WTC11 (cell line): ENCODE measurements at regions not wholly inside any gene's neighbourhood (a gene's known extent, or its start where the extent isn't known, plus 50 kb on each side); places are given as distances from the start of the nearest gene placed in this dataset.

Experiments
- CTCF ChIP-seq: fragments of 200-600 bp; IDR thresholded peaks from 2 replicates; pipeline ENCODE4 v1.8.0; 2022; ENCODE audit warnings: antibody characterized with exemption
- ELF4 ChIP-seq: sonication (generic); formaldehyde crosslinking; IDR thresholded peaks from 2 replicates; pipeline ENCODE4 v1.8.1; 2022; ENCODE audit warnings: low read depth, mild to moderate bottlenecking, moderate library complexity, missing genetic modification reagents
- FOXP1 ChIP-seq: sonication (generic); formaldehyde crosslinking; IDR thresholded peaks from 2 replicates; pipeline ENCODE4 v1.8.0; 2022; ENCODE audit warnings: missing genetic modification reagents, mild to moderate bottlenecking, moderate library complexity, borderline replicate concordance
- HMGXB4 ChIP-seq: sonication (generic); formaldehyde crosslinking; IDR thresholded peaks from 2 replicates; pipeline ENCODE4 v1.8.1; 2023; ENCODE audit warnings: mild to moderate bottlenecking, moderate library complexity, missing genetic modification reagents
- MAX ChIP-seq: sonication (generic); formaldehyde crosslinking; IDR thresholded peaks from 2 replicates; pipeline ENCODE4 v1.8.0; 2022; ENCODE audit warnings: mild to moderate bottlenecking, missing genetic modification reagents
- PREB ChIP-seq: sonication (generic); formaldehyde crosslinking; IDR thresholded peaks from 2 replicates; pipeline ENCODE4 v1.8.1; 2022; ENCODE audit warnings: mild to moderate bottlenecking, missing genetic modification reagents, moderate library complexity, borderline replicate concordance
- RELA ChIP-seq: sonication (generic); formaldehyde crosslinking; IDR thresholded peaks from 2 replicates; pipeline ENCODE4 v1.8.1; 2022; ENCODE audit warnings: missing genetic modification reagents, mild to moderate bottlenecking, borderline replicate concordance
- USF2 ChIP-seq: sonication (generic); formaldehyde crosslinking; IDR thresholded peaks from 2 replicates; pipeline ENCODE4 v1.8.1; 2023; ENCODE audit warnings: mild to moderate bottlenecking, missing genetic modification reagents, moderate library complexity
- ZNF263 ChIP-seq: sonication (generic); formaldehyde crosslinking; IDR thresholded peaks from 2 replicates; pipeline ENCODE4 v1.8.1; 2022; ENCODE audit warnings: low read depth, mild to moderate bottlenecking, moderate library complexity, missing genetic modification reagents

GRCh38 chr4:36997727-36998126 is 246.8 kb upstream of the NWD2 start:
- no peak for TF ChIP-seq CTCF
- no peak for TF ChIP-seq MAX (CRISPR knock-in tag)
- no peak for TF ChIP-seq PREB (CRISPR knock-in tag)
- TF ChIP-seq USF2 (CRISPR knock-in tag): no peak
- TF ChIP-seq RELA: no peak
- TF ChIP-seq ELF4 (CRISPR knock-in tag): no peak
- TF ChIP-seq ZNF263 (CRISPR knock-in tag): no peak
- TF ChIP-seq HMGXB4 (CRISPR knock-in tag): no peak
- no peak for TF ChIP-seq FOXP1 (CRISPR knock-in tag)
